ENCODE measurements at regions not wholly inside any gene's neighbourhood (a gene's known extent, or its start where the extent isn't known, plus 50 kb on each side); places are given as distances from the start of the nearest gene placed in this dataset.

GRCh38 chr7:27315066-27315465 lies 72.5 kb downstream of the EVX1 start:
- TF ChIP-seq CTCF (IDR thresholded peaks at IDR 0.05; ENCODE audit: extremely low read depth in 1 of 2, insufficient read depth in 1 of 2, low read depth in 1 of 2, low read length in 2 of 2) (no peak), JUN (IDR thresholded peaks at IDR 0.05; ENCODE audit: borderline replicate concordance, insufficient read depth, insufficient read length, low read depth) (no peak), POLR2AphosphoS5 (IDR thresholded peaks at IDR 0.05; ENCODE audit: insufficient read depth, low read depth, low read length) (no peak), POLR2A (IDR thresholded peaks at IDR 0.05; ENCODE audit: low read depth, low read length) (no peak), FOS (IDR thresholded peaks at IDR 0.05; ENCODE audit: borderline replicate concordance, insufficient read depth, low read length) (no peak), MYC (IDR thresholded peaks at IDR 0.05; ENCODE audit: low read depth, low read length) (no peak), EZH2 (IDR thresholded peaks at IDR 0.05; ENCODE audit: borderline replicate concordance, low read depth, low read length, severe bottlenecking) (no peak), GATA2 (IDR thresholded peaks at IDR 0.05; ENCODE audit: insufficient read depth, insufficient read length, low read depth, low read length) (no peak)
